Suppressor macrophage treated with lipopolysaccharide for 4 hours (primary cell): ENCODE measurements at regions not wholly inside any gene's neighbourhood (a gene's known extent, or its start where the extent isn't known, plus 50 kb on each side); places are given as distances from the start of the nearest gene placed in this dataset.

Experiments used
- DNase-seq: peaks from one replicate; pipeline ENCODE4 v3.0.0-alpha.2; 2020

GRCh38 chr6:80480421-80481157 lies 374.1 kb downstream of the BCKDHB start:
- DNase-seq, result no peak

GRCh38 chr6:80478030-80478429 lies 371.6 kb downstream of the BCKDHB start:
- no peak for DNase-seq

GRCh38 chr6:80477591-80477990 lies 371.1 kb downstream of the BCKDHB start:
- no peak for DNase-seq

GRCh38 chr6:80472271-80472670 lies 365.8 kb downstream of the BCKDHB start:
- DNase-seq, result no peak

- no peak for DNase-seq
These were observed 363.5 kb downstream of the BCKDHB start for GRCh38 chr6:80469977-80470376.

- DNase-seq, result no peak
These were observed 361.9 kb downstream of the BCKDHB start for GRCh38 chr6:80468398-80468797.

- DNase-seq, result no peak
These were observed 360.9 kb downstream of the BCKDHB start for GRCh38 chr6:80467408-80467807.

GRCh38 chr6:80466981-80467380 lies 360.5 kb downstream of the BCKDHB start:
- no peak for DNase-seq

- no peak for DNase-seq
These were observed 359.0 kb downstream of the BCKDHB start for GRCh38 chr6:80465513-80465912.

GRCh38 chr6:80464901-80465300 lies 358.4 kb downstream of the BCKDHB start:
- DNase-seq, result no peak

- no peak for DNase-seq
These were observed 356.7 kb downstream of the BCKDHB start for GRCh38 chr6:80463197-80463596.

GRCh38 chr6:80460257-80460865 lies 353.9 kb downstream of the BCKDHB start:
- DNase-seq, result no peak

GRCh38 chr6:80457439-80457933 lies 351.0 kb downstream of the BCKDHB start:
- peak; percentile 16 for DNase-seq

GRCh38 chr6:80456724-80457438 lies 350.4 kb downstream of the BCKDHB start:
- no peak for DNase-seq

- DNase-seq, result peak; percentile 34
These were observed 348.3 kb downstream of the BCKDHB start for GRCh38 chr6:80454661-80455365.

- peak; percentile 33 for DNase-seq
These were observed 347.7 kb downstream of the BCKDHB start for GRCh38 chr6:80454197-80454596.

- peak; percentile 14 for DNase-seq
These were observed 343.3 kb downstream of the BCKDHB start for GRCh38 chr6:80449726-80450125.

GRCh38 chr6:80446454-80447045 lies 340.1 kb downstream of the BCKDHB start:
- DNase-seq, result no peak

GRCh38 chr6:80445751-80446150 lies 339.3 kb downstream of the BCKDHB start:
- no peak for DNase-seq

- DNase-seq, result no peak
These were observed 335.9 kb downstream of the BCKDHB start for GRCh38 chr6:80442366-80442765.

GRCh38 chr6:80441131-80441530 lies 334.7 kb downstream of the BCKDHB start:
- no peak for DNase-seq

GRCh38 chr6:80440496-80441115 lies 334.1 kb downstream of the BCKDHB start:
- no peak for DNase-seq
